B cell (primary cell): ENCODE measurements at regions not wholly inside any gene's neighbourhood (a gene's known extent, or its start where the extent isn't known, plus 50 kb on each side); places are given as distances from the start of the nearest gene placed in this dataset.

Experiments
- ATAC-seq: fragments of 200-7000 bp; cut with Tn5 transposase; one replicate; pipeline ENCODE4 v1.10.0; 2021; ENCODE audit warnings: low read depth, mild to moderate bottlenecking, moderate number of reproducible peaks, moderate library complexity
- CTCF ChIA-PET: fragments of 350-600 bp; sonication (Branson Sonifier 250); formaldehyde crosslinking; loops from one replicate; lab custom pipeline; 2021; ENCODE audit warnings: antibody characterized with exemption, inconsistent platforms; lab: Charles Lee
- POLR2A ChIA-PET: fragments of 350-600 bp; sonication (Branson Sonifier 250); formaldehyde crosslinking; loops from one replicate; lab custom pipeline; 2021; ENCODE audit warnings: antibody characterized with exemption; lab: Charles Lee
- DNase-seq: peaks from one replicate; pipeline ENCODE4 v3.0.0; 2013
- H2AFZ ChIP-seq: 2 replicates; pipeline ENCODE4 v1.6.1; 2012; ENCODE audit warnings: mild to moderate bottlenecking, low read depth, low read length; ENCODE audit not compliant: insufficient read depth, poor library complexity, severe bottlenecking
- H3K27ac ChIP-seq, 2 donors: 1 replicate in 1 of 2; 2 replicates in 1 of 2; pipeline ENCODE4 v1.5.1; 2012 to 2013; ENCODE audit warnings: low read length in 2 of 2, mild to moderate bottlenecking in 2 of 2, moderate library complexity in 1 of 2
- H3K27me3 ChIP-seq, 4 experiments: fragments of 200-600 bp in 1 of 4; sonication (generic) in 1 of 4; replicated peaks in 1 of 4; 1 replicate in 2 of 4; 2 replicates in 2 of 4; pipeline versions ENCODE4 v1.6.1 to v1.7.0; 2013 to 2016; ENCODE audit warnings: low read length in 3 of 4, mild to moderate bottlenecking in 2 of 4, mixed read lengths in 1 of 4, moderate library complexity in 1 of 4; ENCODE audit not compliant: insufficient read depth in 4 of 4, control insufficient read depth in 3 of 4; ENCODE audit errors: control extremely low read depth in 1 of 4
- H3K36me3 ChIP-seq, 2 experiments: replicated peaks in 1 of 2; 1 replicate in 1 of 2; 2 replicates in 1 of 2; pipeline versions ENCODE4 v1.6.1 to v1.7.1; 2013; ENCODE audit warnings: low read length in 1 of 2; ENCODE audit not compliant: insufficient read depth in 2 of 2, control insufficient read depth in 1 of 2; ENCODE audit errors: control extremely low read depth in 1 of 2, extremely low read depth in 1 of 2
- H3K4me1 ChIP-seq, 2 donors: fragments of 200-600 bp in 1 of 2; sonication (generic) in 1 of 2; 1 replicate in 1 of 2; 2 replicates in 1 of 2; pipeline versions ENCODE4 v1.5.1 to v1.6.1; 2013 to 2017; ENCODE audit warnings: low read length in 2 of 2; ENCODE audit not compliant: control insufficient read depth in 2 of 2, insufficient read depth in 2 of 2
- H3K4me2 ChIP-seq: replicated peaks from 2 replicates; pipeline ENCODE3; 2012; ENCODE audit warnings: mild to moderate bottlenecking, low read depth, low read length; ENCODE audit not compliant: poor library complexity, severe bottlenecking
- H3K4me3 ChIP-seq, 5 experiments: fragments of 200-600 bp in 1 of 5; sonication (generic) in 1 of 5; 1 replicate in 3 of 5; 2 replicates in 2 of 5; pipeline versions ENCODE4 v1.5.1 to v1.7.0; 2011 to 2016; ENCODE audit warnings: low read length in 4 of 5, mild to moderate bottlenecking in 4 of 5, low read depth in 2 of 5, control low read depth in 1 of 5, moderate library complexity in 1 of 5; ENCODE audit not compliant: insufficient read depth in 1 of 5; ENCODE audit errors: control extremely low read depth in 1 of 5, extremely low read depth in 1 of 5
- H3K79me2 ChIP-seq: fragments of 200-600 bp; sonication (generic); one replicate; pipeline ENCODE4 v1.6.0; 2016; ENCODE audit warnings: low read length; ENCODE audit not compliant: control insufficient read depth, insufficient read depth
- H3K9ac ChIP-seq: fragments of 200-600 bp; sonication (generic); 2 replicates; pipeline ENCODE4 v1.6.1; 2017; ENCODE audit warnings: mild to moderate bottlenecking, low read length, moderate library complexity
- H3K9me3 ChIP-seq, 3 donors: one replicate each; pipeline versions ENCODE4 v1.6.1 to v1.7.1; 2013; ENCODE audit warnings: low read length in 2 of 3; ENCODE audit not compliant: control insufficient read depth in 2 of 3, insufficient read depth in 1 of 3; ENCODE audit errors: control extremely low read depth in 1 of 3
- H4K20me1 ChIP-seq: 2 replicates; pipeline ENCODE4 v1.6.0; 2012; ENCODE audit warnings: mild to moderate bottlenecking, low read length; ENCODE audit not compliant: insufficient read depth, control insufficient read depth, poor library complexity, severe bottlenecking
- H3K27ac Mint-ChIP-seq: one replicate; pipeline ENCODE4 v1.8.0; 2021; ENCODE audit warnings: mixed read lengths
- H3K27me3 Mint-ChIP-seq: one replicate; pipeline ENCODE4 v1.8.0; 2021; ENCODE audit warnings: mixed read lengths
- H3K4me1 Mint-ChIP-seq: one replicate; pipeline ENCODE4 v1.8.0; 2021; ENCODE audit warnings: mixed read lengths
- H3K4me3 Mint-ChIP-seq: one replicate; pipeline ENCODE4 v1.8.0; 2021; ENCODE audit warnings: mixed read lengths
- H3K9me3 Mint-ChIP-seq: one replicate; pipeline ENCODE4 v1.8.0; 2022; ENCODE audit warnings: mixed read lengths; ENCODE audit not compliant: insufficient read depth
- EZH2 ChIP-seq: IDR thresholded peaks from 2 replicates; pipeline ENCODE4 v1.6.1; 2012; ENCODE audit warnings: borderline replicate concordance, low read depth, mild to moderate bottlenecking, moderate library complexity, low read length; ENCODE audit not compliant: insufficient read depth, poor library complexity, severe bottlenecking
- WGBS: methylation state at CpG from one replicate; pipeline ENCODE4 v1.1.5; 2013; ENCODE audit warnings: missing lambda C conversion rate; ENCODE audit not compliant: insufficient coverage; 5-methylcytosine and 5-hydroxymethylcytosine counted together
- intact Hi-C: fragments of 100-400 bp; cut with micrococcal nuclease; formaldehyde crosslinking; loops from one replicate; pipeline ENCODE4 v1.10.0; 2022
- TF ChIP-seq, protein P1 (sequence below): fragments of 200-600 bp; IDR thresholded peaks from one replicate; pipeline ENCODE4 v1.8.0; 2022; ENCODE audit warnings: antibody characterized with exemption, mild to moderate bottlenecking

DNA sequence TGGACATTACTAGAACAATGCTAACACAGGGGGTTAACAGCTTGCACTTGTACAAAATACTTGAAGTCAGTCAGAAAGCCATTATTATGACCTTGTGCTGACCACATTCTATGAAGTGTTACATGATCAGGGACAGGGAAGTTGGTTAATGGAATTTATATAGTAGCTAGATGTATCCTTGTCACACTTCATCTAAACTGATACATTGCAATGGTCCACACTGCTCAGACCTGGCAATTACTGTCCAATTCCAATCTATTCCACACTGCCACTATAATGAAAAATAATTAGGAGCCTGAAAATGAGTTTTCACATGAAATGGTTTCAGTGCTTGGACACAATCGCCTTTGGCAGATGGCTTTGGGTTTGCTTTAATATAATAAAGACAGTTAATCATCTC lies 850.8 kb downstream of the EPHA7 start:
- Histone ChIP-seq H3K79me2 (no peaks in the 10 kb centered on the region), H3K36me3 (no peaks in the 10 kb centered on the region), H3K27me3 (no peaks in the 10 kb centered on the region), H3K4me2 (no peak overlapping the region), H3K9me3 (no peaks in the 10 kb centered on the region), H2AFZ (no peak overlapping the region), H3K9ac (no peak overlapping the region), H3K4me3 (no peak overlapping the region), H3K27ac (no peak overlapping the region), H3K4me1 (no peaks in the 10 kb centered on the region), H4K20me1 (no peaks in the 10 kb centered on the region)
- ATAC-seq (no peak), DNase-seq (no peak)
- intact Hi-C loops, result no loop called here
- Mint-ChIP-seq H3K4me1 (no peaks in the 10 kb centered on the region), H3K27ac (no peak overlapping the region), H3K9me3 (peaks cover 2% of the 10 kb centered on the region), H3K4me3 (no peak overlapping the region), H3K27me3 (no peaks in the 10 kb centered on the region)
- ChIA-PET CTCF (no interaction called here), POLR2A (no interaction called here)
- WGBS, result no CpG with 5 or more reads among the region's 1 CpG
- TF ChIP-seq EZH2, result no peak
- TF ChIP-seq, protein P1, sequence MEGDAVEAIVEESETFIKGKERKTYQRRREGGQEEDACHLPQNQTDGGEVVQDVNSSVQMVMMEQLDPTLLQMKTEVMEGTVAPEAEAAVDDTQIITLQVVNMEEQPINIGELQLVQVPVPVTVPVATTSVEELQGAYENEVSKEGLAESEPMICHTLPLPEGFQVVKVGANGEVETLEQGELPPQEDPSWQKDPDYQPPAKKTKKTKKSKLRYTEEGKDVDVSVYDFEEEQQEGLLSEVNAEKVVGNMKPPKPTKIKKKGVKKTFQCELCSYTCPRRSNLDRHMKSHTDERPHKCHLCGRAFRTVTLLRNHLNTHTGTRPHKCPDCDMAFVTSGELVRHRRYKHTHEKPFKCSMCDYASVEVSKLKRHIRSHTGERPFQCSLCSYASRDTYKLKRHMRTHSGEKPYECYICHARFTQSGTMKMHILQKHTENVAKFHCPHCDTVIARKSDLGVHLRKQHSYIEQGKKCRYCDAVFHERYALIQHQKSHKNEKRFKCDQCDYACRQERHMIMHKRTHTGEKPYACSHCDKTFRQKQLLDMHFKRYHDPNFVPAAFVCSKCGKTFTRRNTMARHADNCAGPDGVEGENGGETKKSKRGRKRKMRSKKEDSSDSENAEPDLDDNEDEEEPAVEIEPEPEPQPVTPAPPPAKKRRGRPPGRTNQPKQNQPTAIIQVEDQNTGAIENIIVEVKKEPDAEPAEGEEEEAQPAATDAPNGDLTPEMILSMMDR, result no peak

DNA sequence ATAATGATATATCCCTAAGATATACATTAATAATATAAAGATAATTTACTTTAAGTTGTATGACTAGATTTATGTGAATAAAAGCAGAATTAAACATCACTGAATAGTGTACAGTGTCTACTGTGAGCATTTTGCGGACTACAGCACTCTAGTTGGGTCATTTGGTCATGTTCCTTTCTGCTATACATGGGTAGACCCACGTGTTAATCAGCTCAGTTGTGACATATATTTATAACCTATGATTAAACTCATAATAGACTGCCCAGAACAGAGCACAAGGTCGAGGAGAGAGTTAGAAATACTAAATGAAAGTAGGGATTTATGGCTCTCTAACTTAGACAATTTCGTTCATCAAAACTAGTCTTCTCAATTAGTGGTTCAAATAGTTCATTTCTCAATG lies 852.7 kb downstream of the EPHA7 start:
- no peak overlapping the region for H3K27ac ChIP-seq
- Mint-ChIP-seq H3K9me3 (peaks cover 2% of the 10 kb centered on the region), H3K4me3 (no peak overlapping the region), H3K4me1 (no peaks in the 10 kb centered on the region), H3K27ac (no peak overlapping the region), H3K27me3 (no peaks in the 10 kb centered on the region)
- no CpG with 5 or more reads among the region's 4 CpGs for WGBS
- DNase-seq (no peak), ATAC-seq (no peak)
- CTCF ChIA-PET, result no interaction called here
- no peaks in the 10 kb centered on the region for H3K79me2 ChIP-seq
- H3K4me2 ChIP-seq, result no peak overlapping the region
- no peaks in the 10 kb centered on the region for H4K20me1 ChIP-seq
- no peak overlapping the region for H3K9ac ChIP-seq
- no peaks in the 10 kb centered on the region for H3K4me1 ChIP-seq
- no peak overlapping the region for H3K4me3 ChIP-seq
- POLR2A ChIA-PET, result interaction anchor here (0.6 kb wide), 1 partner anchor 20 kb away, joined by 3 read pairs; no protein-coding TSS in a partner anchor
- H3K27me3 ChIP-seq, result no peaks in the 10 kb centered on the region
- intact Hi-C loops, result no loop called here
- no peaks in the 10 kb centered on the region for H3K36me3 ChIP-seq
- no peak overlapping the region for H2AFZ ChIP-seq
- no peak for TF ChIP-seq EZH2
- TF ChIP-seq, protein P1, result no peak
- no peaks in the 10 kb centered on the region for H3K9me3 ChIP-seq
